ENCODE measurements at regions not wholly inside any gene's neighbourhood (a gene's known extent, or its start where the extent isn't known, plus 50 kb on each side); places are given as distances from the start of the nearest gene placed in this dataset.
"Not testable (repeated sequence)": the region's sequence is repeated elsewhere in the genome, so short reads cannot be mapped to it uniquely, and the experiment has no call there.

DNA sequence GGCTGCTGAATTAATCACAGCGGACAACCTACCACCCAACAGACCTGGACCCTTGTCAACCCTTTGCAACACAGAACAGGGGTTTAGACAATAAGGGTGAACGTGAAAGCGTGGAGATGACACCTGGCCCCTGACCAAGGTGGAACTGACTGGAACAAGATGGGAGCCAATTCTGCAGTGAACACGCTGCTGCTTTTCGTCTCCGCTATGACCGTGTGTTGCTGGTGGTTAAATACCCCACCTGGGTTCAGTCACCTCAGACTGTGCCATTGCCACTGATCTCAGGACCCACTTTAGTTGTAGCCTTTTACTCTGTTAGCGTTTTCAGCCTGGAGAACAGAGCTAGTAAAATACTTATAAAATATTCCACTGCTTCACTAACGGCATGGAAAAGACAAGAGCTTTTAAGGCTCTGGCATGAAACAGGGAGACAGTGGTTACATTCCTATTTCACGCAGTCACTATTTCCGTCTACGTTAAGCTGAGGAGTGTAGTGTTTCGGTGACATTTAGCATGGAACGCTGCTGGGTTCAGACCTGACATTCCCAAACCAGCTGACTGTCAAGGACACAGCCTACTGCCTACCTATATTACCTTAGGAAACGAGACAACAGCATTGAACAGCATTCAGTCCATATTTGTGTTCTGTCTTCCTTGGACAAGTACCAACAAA, 119.5 kb upstream of the PRSS1 start:
- CTCF ChIA-PET, result interaction anchor here (1.0 to 3.8 kb wide), 3 partner anchors 8 to 182 kb away, joined by 4 to 45 read pairs (median 40); no protein-coding TSS in a partner anchor
- H3K27me3 Mint-ChIP-seq, result peaks cover 17% of the 10 kb centered on the region
- H3K27ac Mint-ChIP-seq, result no peak overlapping the region
- H3K4me3 Mint-ChIP-seq, result no peak overlapping the region
- POLR2A ChIA-PET, result interaction anchor here (1.6 kb wide), 1 partner anchor 181 kb away, joined by 3 read pairs; no protein-coding TSS in a partner anchor
- H3K36me3 Mint-ChIP-seq (ENCODE audit: low read depth), result peaks cover 3% of the 10 kb centered on the region
- H3K9me3 Mint-ChIP-seq, result no peaks in the 10 kb centered on the region
- peaks cover 9% of the 10 kb centered on the region for H3K4me1 Mint-ChIP-seq
- no peak for DNase-seq

DNA sequence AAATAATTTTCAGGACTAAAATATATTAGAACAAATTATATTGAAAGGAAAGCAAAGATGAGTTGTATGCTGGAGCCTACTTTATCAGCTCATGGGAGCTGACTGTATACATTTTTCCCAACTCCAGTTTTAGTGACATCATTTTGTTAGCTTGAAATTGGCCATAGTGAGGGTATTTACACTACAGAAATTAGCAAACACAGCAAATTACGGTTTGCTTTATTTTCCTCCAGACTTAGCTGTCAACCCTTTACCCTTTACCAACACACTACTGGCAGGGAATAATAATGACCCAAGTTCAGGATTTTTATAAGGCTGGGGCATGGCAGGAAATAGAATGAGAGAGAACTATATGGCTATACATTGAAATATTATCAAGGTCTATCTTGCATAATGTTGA, 120.3 kb upstream of the PRSS1 start:
- H3K27me3 Mint-ChIP-seq, result peaks cover 18% of the 10 kb centered on the region
- no peak overlapping the region for H3K4me3 Mint-ChIP-seq
- no peak overlapping the region for H3K27ac Mint-ChIP-seq
- ChIA-PET CTCF (interaction anchor here (1.0 kb wide), 2 partner anchors 8 to 189 kb away, joined by 3 to 4 read pairs; no protein-coding TSS in a partner anchor), POLR2A (interaction anchor here (0.8 to 1.6 kb wide), 2 partner anchors 154 to 182 kb away, joined by 3 read pairs; no protein-coding TSS in a partner anchor)
- H3K36me3 Mint-ChIP-seq (ENCODE audit: low read depth), result peaks cover 3% of the 10 kb centered on the region
- no peak for DNase-seq
- H3K4me1 Mint-ChIP-seq, result peaks cover 9% of the 10 kb centered on the region
- H3K9me3 Mint-ChIP-seq, result no peaks in the 10 kb centered on the region

DNA sequence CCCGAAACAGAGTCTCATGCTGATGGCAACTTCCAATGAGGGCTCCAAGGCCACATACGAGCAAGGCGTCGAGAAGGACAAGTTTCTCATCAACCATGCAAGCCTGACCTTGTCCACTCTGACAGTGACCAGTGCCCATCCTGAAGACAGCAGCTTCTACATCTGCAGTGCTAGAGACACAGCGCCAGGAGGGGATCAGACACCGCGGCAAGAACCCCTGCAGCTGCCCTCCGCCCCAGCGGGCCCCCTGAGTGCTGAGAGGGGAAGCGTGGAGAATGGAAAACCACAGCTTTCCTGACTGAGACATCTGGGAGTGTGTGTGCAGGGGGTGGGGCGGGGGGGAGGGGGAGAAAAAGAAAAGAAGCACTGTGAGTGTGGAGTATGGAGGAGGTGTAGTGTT, 122.0 kb upstream of the PRSS1 start:
- Mint-ChIP-seq H3K27ac (peak overlapping the region; percentile 79), H3K27me3 (peaks cover 17% of the 10 kb centered on the region), H3K4me3 (peak overlapping the region; percentile 78)
- H3K36me3 Mint-ChIP-seq (ENCODE audit: low read depth); DNase-seq; POLR2A ChIA-PET; H3K9me3 Mint-ChIP-seq; H3K4me1 Mint-ChIP-seq: not testable (repeated sequence)
- CTCF ChIA-PET, result interaction anchor here (2.4 kb wide), 1 partner anchor 184 kb away, joined by 8 read pairs; no protein-coding TSS in a partner anchor

DNA sequence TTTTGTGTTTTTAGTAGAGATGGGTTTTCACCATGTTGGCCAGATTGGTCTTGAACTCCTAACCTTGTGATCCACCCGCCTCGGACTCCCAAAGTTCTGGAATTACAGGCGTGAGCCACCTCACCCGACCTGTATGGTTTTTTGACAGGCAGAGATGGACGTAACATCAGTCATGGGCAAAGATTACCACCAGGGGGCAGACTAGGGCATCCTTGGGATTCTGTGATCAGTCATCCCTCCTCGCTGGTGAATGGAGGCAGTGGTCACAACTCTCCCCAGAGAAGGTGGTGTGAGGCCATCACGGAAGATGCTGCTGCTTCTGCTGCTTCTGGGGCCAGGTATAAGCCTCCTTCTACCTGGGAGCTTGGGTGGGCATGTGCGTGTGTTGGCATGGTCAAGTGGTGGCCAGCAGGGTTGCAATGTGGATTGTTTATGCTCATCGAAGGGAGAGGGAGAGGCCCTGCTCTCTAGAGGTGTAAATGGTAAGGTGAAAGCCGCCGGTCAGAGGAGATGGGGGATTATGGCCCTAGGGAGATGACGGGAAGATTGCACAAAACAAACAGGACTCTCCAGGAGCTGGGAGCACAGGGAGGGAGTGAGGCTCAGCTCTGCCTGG, 122.7 kb upstream of the PRSS1 start:
- POLR2A ChIA-PET, result interaction anchor here (1.2 kb wide), 1 partner anchor 162 kb away, joined by 3 read pairs; no protein-coding TSS in a partner anchor
- H3K27ac Mint-ChIP-seq, result peak overlapping the region; percentile 79

DNA sequence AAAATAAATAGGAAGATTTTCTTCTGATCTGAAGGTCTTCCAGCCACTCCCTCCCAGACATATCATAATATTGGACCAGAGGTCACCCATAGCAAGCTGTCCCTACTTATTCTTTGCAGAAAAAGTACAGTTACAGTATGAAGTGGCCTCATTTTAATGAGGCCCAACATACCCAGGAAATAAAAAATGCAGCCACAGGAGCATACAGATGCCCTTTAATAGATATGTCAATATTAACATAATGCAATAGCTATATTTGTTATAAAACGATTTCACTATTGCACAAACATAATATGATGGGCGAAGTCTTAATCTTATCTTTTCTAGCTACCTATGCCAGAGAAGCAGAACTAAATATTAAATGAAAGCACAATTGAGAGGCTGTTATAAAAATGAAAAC, 124.1 kb upstream of the PRSS1 start:
- not testable (repeated sequence) for H3K4me3 Mint-ChIP-seq; H3K9me3 Mint-ChIP-seq; H3K36me3 Mint-ChIP-seq (ENCODE audit: low read depth); H3K4me1 Mint-ChIP-seq; H3K27ac Mint-ChIP-seq; DNase-seq
- CTCF ChIA-PET, result interaction anchor here (1.4 to 2.4 kb wide), 5 partner anchors 10 to 186 kb away, joined by 3 to 8 read pairs (median 4); no protein-coding TSS in a partner anchor
- POLR2A ChIA-PET, result interaction anchor here (1.4 to 2.1 kb wide), 2 partner anchors 173 to 183 kb away, joined by 4 to 7 read pairs; no protein-coding TSS in a partner anchor
- H3K27me3 Mint-ChIP-seq, result peaks cover 12% of the 10 kb centered on the region

More for the DNA sequence above, 122.7 kb upstream of the PRSS1 start:
- CTCF ChIA-PET, result interaction anchor here (0.8 to 2.4 kb wide), 4 partner anchors 11 to 185 kb away, joined by 3 to 8 read pairs (median 4); no protein-coding TSS in a partner anchor
- Mint-ChIP-seq H3K4me1 (peaks cover 3% of the 10 kb centered on the region), H3K4me3 (peak overlapping the region; percentile 78), H3K36me3 (ENCODE audit: low read depth) (peaks cover 3% of the 10 kb centered on the region), H3K9me3 (no peaks in the 10 kb centered on the region), H3K27me3 (peaks cover 12% of the 10 kb centered on the region)
- DNase-seq, result peak; percentile 73

DNA sequence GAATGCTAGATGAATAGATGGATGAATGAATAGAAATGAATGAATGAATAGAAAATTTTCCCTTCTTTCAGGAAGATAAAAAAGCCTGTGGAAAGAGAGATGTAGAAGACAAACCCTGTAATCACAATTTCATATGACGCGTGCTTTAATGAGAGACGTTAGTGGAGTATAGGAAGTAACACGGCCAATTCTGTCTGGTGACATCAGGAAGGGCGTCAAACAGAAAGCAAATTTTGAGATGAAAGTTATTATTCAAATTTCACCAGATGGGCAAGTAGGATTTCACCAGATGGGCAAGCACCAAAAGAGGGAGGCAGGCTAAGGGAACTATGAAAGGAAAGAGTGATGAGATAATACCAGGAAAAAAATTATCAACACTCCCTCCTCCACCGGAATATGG, 128.9 kb upstream of the PRSS1 start:
- H3K4me3 Mint-ChIP-seq, result no peak overlapping the region
- H3K4me1 Mint-ChIP-seq, result peaks cover 14% of the 10 kb centered on the region
- peak overlapping the region; percentile 17 for H3K27ac Mint-ChIP-seq
- peaks cover 10% of the 10 kb centered on the region for H3K27me3 Mint-ChIP-seq
- ChIA-PET POLR2A (no interaction called here), CTCF (no interaction called here)
- H3K9me3 Mint-ChIP-seq, result no peaks in the 10 kb centered on the region
- DNase-seq, result no peak
- no peaks in the 10 kb centered on the region for H3K36me3 Mint-ChIP-seq (ENCODE audit: low read depth)

DNA sequence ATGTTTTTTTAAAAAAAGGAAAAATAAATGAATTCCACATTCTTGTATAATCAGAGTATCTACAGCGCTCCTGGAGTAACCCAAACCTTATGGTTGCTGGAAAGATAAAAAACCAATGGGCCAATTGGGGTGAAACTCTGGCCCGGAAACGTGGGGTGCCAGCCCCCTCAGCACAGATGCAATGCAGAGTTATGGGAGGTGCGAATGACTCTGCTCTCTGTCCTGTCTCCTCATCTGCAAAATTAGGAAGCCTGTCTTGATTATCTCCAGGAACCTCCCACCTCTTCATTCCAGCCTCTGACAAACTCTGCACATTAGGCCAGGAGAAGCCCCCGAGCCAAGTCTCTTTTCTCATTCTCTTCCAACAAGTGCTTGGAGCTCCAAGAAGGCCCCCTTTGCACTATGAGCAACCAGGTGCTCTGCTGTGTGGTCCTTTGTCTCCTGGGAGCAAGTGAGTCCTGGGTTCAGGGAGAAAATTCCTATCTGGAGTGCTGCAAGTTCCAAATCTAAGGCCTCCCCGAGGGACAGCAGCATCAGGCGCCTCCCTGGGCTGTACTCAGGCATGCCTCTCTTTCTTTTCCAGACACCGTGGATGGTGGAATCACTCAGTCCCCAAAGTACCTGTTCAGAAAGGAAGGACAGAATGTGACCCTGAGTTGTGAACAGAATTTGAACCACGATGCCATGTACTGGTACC, 130.5 kb upstream of the PRSS1 start:
- H3K27ac Mint-ChIP-seq, result peak overlapping the region; percentile 62
- peaks cover 10% of the 10 kb centered on the region for H3K27me3 Mint-ChIP-seq
- ChIA-PET CTCF (interaction anchor here (0.9 kb wide), 1 partner anchor 180 kb away, joined by 3 read pairs; no protein-coding TSS in a partner anchor), POLR2A (interaction anchor here (1.1 to 1.6 kb wide), 4 partner anchors 10 to 189 kb away, joined by 4 to 5 read pairs (median 4); no protein-coding TSS in a partner anchor)
- H3K9me3 Mint-ChIP-seq, result no peaks in the 10 kb centered on the region
- peak overlapping the region; percentile 56 for H3K4me3 Mint-ChIP-seq
- no peaks in the 10 kb centered on the region for H3K36me3 Mint-ChIP-seq (ENCODE audit: low read depth)
- peaks cover 14% of the 10 kb centered on the region for H3K4me1 Mint-ChIP-seq
- DNase-seq, result no peak

DNA sequence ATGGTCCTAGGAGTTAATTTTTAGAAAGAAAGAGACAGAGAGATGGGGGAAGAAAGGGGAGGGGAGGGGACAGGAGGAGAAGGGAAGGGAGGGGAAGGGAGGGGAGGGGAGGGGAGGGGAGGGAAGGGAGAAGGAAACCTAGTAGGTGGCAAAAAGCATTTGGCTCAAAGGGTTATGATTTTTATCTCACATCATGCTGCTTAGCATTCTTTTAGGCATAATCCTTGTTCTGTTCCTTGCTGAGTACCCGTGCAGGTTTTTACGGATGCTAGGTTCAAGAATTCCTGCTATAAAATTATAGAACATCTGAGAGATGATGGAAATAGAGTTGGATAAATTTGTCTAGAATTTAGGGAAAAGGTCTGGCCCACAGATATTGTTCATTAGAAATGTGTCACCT, 132.4 kb upstream of the PRSS1 start:
- no peak overlapping the region for H3K27ac Mint-ChIP-seq

DNA sequence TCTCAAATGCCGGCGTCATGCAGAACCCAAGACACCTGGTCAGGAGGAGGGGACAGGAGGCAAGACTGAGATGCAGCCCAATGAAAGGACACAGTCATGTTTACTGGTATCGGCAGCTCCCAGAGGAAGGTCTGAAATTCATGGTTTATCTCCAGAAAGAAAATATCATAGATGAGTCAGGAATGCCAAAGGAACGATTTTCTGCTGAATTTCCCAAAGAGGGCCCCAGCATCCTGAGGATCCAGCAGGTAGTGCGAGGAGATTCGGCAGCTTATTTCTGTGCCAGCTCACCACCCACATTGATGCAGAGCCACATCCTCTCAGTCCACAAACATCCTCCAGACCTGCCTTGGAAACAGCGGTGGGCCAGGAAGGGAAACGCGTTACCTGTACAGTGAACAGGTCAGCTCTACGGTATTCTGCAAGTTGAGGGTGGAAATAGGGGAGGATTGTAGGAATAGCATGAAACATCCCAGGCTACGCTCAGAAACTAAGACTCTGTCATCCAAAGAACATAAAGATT, 133.1 kb upstream of the PRSS1 start:
- CTCF ChIA-PET, result interaction anchor here (0.7 to 1.8 kb wide), 3 partner anchors 8 to 250 kb away, joined by 3 to 7 read pairs (median 5); no protein-coding TSS in a partner anchor
- peaks cover 22% of the 10 kb centered on the region for H3K4me1 Mint-ChIP-seq
- H3K9me3 Mint-ChIP-seq, result no peaks in the 10 kb centered on the region
- POLR2A ChIA-PET, result interaction anchor here (1.0 to 2.0 kb wide), 5 partner anchors 171 to 192 kb away, joined by 3 to 11 read pairs (median 5); no protein-coding TSS in a partner anchor
- DNase-seq, result no peak
- peak overlapping the region; percentile 73 for H3K27ac Mint-ChIP-seq
- peaks cover 10% of the 10 kb centered on the region for H3K27me3 Mint-ChIP-seq
- H3K4me3 Mint-ChIP-seq, result peak overlapping the region; percentile 61
- no peaks in the 10 kb centered on the region for H3K36me3 Mint-ChIP-seq (ENCODE audit: low read depth)

More for the DNA sequence above, 132.4 kb upstream of the PRSS1 start:
- Mint-ChIP-seq H3K27me3 (peaks cover 10% of the 10 kb centered on the region), H3K9me3 (no peaks in the 10 kb centered on the region), H3K4me1 (peaks cover 16% of the 10 kb centered on the region), H3K36me3 (ENCODE audit: low read depth) (no peaks in the 10 kb centered on the region), H3K4me3 (peak overlapping the region; percentile 61)
- no peak for DNase-seq
- CTCF ChIA-PET, result no interaction called here
- POLR2A ChIA-PET, result interaction anchor here (2.0 kb wide), 1 partner anchor 182 kb away, joined by 11 read pairs; no protein-coding TSS in a partner anchor

DNA sequence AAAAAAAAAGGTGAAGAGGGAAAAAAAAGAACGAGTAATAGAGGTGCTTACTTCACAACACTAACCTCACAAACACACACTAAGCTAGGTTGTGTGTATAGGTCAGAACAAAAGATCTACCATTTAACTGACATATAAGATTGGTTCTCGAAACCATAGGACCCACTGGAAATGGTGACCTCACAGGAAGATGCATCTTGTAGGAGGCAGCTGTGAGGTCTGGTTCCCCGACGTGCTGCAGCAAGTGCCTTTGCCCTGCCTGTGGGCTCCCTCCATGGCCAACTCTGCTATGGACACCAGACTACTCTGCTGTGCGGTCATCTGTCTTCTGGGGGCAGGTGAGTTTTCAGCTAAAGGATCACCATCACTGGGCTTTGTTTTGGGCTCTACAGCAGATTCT, 133.8 kb upstream of the PRSS1 start:
- peak overlapping the region; percentile 73 for H3K27ac Mint-ChIP-seq
- H3K4me1 Mint-ChIP-seq, result peaks cover 23% of the 10 kb centered on the region
- POLR2A ChIA-PET, result interaction anchor here (1.0 to 2.0 kb wide), 5 partner anchors 172 to 193 kb away, joined by 3 to 11 read pairs (median 5); no protein-coding TSS in a partner anchor
- peaks cover 10% of the 10 kb centered on the region for H3K27me3 Mint-ChIP-seq
- no peaks in the 10 kb centered on the region for H3K36me3 Mint-ChIP-seq (ENCODE audit: low read depth)
- DNase-seq, result no peak
- CTCF ChIA-PET, result interaction anchor here (0.6 to 1.8 kb wide), 5 partner anchors 9 to 250 kb away, joined by 3 to 7 read pairs (median 4); no protein-coding TSS in a partner anchor
- peak overlapping the region; percentile 61 for H3K4me3 Mint-ChIP-seq
- H3K9me3 Mint-ChIP-seq, result no peaks in the 10 kb centered on the region

DNA sequence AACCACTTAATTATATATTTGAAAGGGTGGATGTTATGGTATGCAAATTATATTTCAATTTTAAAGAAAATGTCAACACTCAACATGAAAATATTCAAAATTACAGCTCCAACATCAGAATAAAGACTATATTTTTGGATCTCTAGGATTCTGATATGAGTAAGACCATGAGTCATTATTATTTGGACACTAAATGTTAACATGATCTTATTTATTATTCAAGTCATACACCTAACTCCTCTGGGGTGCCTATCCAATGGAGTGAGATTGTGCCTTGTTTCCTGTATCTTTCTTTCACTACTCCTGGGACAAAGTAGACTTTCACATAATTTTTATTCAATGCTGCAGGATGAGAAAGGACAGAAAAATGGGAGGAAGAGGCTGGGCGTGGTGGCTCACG, 135.2 kb upstream of the PRSS1 start:
- H3K4me3 Mint-ChIP-seq, result no peak overlapping the region
- POLR2A ChIA-PET, result no interaction called here
- no peak overlapping the region for H3K27ac Mint-ChIP-seq

DNA sequence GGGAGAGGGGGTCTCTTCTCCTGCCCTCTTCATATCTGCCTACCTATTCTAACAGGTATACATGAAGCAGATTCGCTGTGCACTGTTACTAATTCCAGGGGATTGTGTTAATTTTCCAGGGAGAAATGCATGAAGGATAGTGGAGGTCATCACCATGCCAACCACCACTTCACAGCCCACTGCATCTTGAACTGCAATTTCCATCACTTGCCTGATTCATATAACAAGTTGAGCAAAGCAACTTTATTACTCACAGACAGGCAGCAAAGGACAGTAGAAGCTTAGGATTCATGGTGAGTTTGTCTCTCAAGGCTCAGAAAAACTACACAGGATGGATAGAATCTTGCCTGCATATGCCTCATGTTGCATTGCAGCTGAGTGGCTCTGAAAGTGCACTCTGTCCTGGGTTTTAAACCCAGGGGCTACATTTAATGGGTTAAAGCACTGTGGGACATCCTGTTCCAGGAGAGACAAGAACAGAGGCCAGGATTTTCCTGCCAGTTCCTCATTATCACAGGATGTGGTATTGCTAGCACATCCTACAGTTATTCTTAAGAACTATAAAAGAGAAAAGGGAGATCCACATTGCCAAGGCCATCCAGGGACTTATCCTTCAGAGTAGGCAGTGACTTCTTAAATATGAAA, 136.9 kb upstream of the PRSS1 start:
- Mint-ChIP-seq H3K4me1 (peaks cover 34% of the 10 kb centered on the region), H3K9me3 (no peaks in the 10 kb centered on the region), H3K27me3 (peaks cover 5% of the 10 kb centered on the region), H3K36me3 (ENCODE audit: low read depth) (no peaks in the 10 kb centered on the region), H3K4me3 (no peak overlapping the region), H3K27ac (no peak overlapping the region)
- CTCF ChIA-PET, result no interaction called here
- no peak for DNase-seq
- POLR2A ChIA-PET, result interaction anchor here (1.0 to 1.5 kb wide), 3 partner anchors 188 to 196 kb away, joined by 3 to 5 read pairs (median 3); no protein-coding TSS in a partner anchor

More for the DNA sequence above, 135.2 kb upstream of the PRSS1 start:
- Mint-ChIP-seq H3K4me1 (peaks cover 34% of the 10 kb centered on the region), H3K27me3 (peaks cover 9% of the 10 kb centered on the region), H3K9me3 (no peaks in the 10 kb centered on the region), H3K36me3 (ENCODE audit: low read depth) (no peaks in the 10 kb centered on the region)
- no peak for DNase-seq
- CTCF ChIA-PET, result no interaction called here

All from activated CD4-positive, alpha-beta memory T cell treated with anti-CD3 and anti-CD28 coated beads, Interleukin-2, amount 10 ng/mL, durations not matched to agents 7 days and 5 days (primary cell).